HEK293T (cell line): ENCODE measurements at regions not wholly inside any gene's neighbourhood (a gene's known extent, or its start where the extent isn't known, plus 50 kb on each side); places are given as distances from the start of the nearest gene placed in this dataset.

Source experiments
- ARNT ChIP-seq: fragments of 450-650 bp; IDR thresholded peaks from 2 replicates; pipeline ENCODE4 v1.6.1; 2017; ENCODE audit warnings: mild to moderate bottlenecking
- BHLHE40 ChIP-seq: fragments of 450-650 bp; IDR thresholded peaks from 2 replicates; pipeline ENCODE4 v1.6.1; 2016; ENCODE audit warnings: mild to moderate bottlenecking, moderate library complexity, borderline replicate concordance
- NFRKB ChIP-seq: fragments of 450-650 bp; IDR thresholded peaks from 2 replicates; pipeline ENCODE4 v1.6.1; 2016; ENCODE audit warnings: mild to moderate bottlenecking, moderate library complexity
- PKNOX1 ChIP-seq: fragments of 450-650 bp; IDR thresholded peaks from 2 replicates; pipeline ENCODE4 v1.6.1; 2016
- SUZ12 ChIP-seq: fragments of 450-650 bp; IDR thresholded peaks from 2 replicates; pipeline ENCODE4 v1.6.1; 2016; ENCODE audit warnings: mild to moderate bottlenecking

DNA sequence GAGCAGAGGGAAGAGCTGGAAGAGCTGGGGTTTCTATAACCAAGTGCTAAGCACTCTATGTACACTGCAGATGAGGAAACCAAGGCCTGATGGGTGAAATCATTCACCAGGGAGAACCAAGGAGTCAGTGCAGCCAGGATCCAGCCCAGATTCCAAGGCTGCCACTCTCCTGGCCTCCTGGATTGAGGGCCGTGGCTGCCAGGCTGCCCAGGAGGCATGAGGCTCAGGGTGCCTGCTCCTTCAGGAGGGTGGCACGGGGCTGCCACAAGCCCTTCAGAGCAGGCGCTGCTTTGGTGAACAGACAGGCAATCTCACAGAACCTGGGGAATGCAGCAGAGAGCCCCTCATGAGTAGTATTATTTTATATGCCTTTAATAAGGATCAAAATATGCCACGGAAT is 293.7 kb upstream of the HDAC4 start:
- no peak for TF ChIP-seq BHLHE40
- TF ChIP-seq PKNOX1: no peak
- TF ChIP-seq NFRKB: no peak
- TF ChIP-seq SUZ12: no peak
- no peak for TF ChIP-seq ARNT
